ENCODE measurements at regions not wholly inside any gene's neighbourhood (a gene's known extent, or its start where the extent isn't known, plus 50 kb on each side); places are given as distances from the start of the nearest gene placed in this dataset.

- H3K27ac ChIP-seq (ENCODE audit: extremely low read length, insufficient read depth, low read length): no peak overlapping the region
- intact Hi-C loops (cut with micrococcal nuclease; ENCODE audit: unreplicated experiment) (no loop called here), in situ Hi-C loops (cut with HindIII; ENCODE audit: extremely low pct_ligation_motif_present, low pct_unique_long_range_greater_than_20kb) (no loop called here)
- H3K4me2 ChIP-seq (ENCODE audit: low read depth, low read length): no peak overlapping the region
- no peak overlapping the region for H2AFZ ChIP-seq (ENCODE audit: low read length)
- no peak overlapping the region for H3K4me3 ChIP-seq (replicated peaks in 1 of 3; ENCODE audit: insufficient read depth in 1 of 3, low read depth in 2 of 3, low read length in 3 of 3)
- no peaks in the 10 kb centered on the region for H3K27me3 ChIP-seq (ENCODE audit: control insufficient read depth in 1 of 2, insufficient read depth in 2 of 2, low read length in 2 of 2)
- H3K9ac ChIP-seq (ENCODE audit: insufficient read depth, low read depth, low read length): no peak overlapping the region
- no peaks in the 10 kb centered on the region for H3K4me1 ChIP-seq (ENCODE audit: insufficient read depth, low read length)
- FAIRE-seq: no peak
- no TSS peak for BruUV-seq (replicated peaks)
- H4K20me1 ChIP-seq (ENCODE audit: insufficient read depth, low read length): no peaks in the 10 kb centered on the region
- H3K9me3 ChIP-seq (ENCODE audit: low read length): no peaks in the 10 kb centered on the region
- ChIA-PET CTCF (ENCODE audit: low intra/inter-chr PET ratio, low total read pairs) (no interaction called here), POLR2A (no interaction called here)
- no peaks in the 10 kb centered on the region for H3K36me3 ChIP-seq (replicated peaks in 1 of 2; ENCODE audit: control insufficient read depth in 1 of 2, insufficient read depth in 2 of 2, low read length in 2 of 2)
- no peak for ATAC-seq
- 0% methylated on average over 1 of the region's 1 CpG for WGBS (ENCODE audit: low lambda C conversion rate)
- DNase-seq (ENCODE audit: low spot score): no peak
- H3K79me2 ChIP-seq (ENCODE audit: insufficient read depth, low read length): no peaks in the 10 kb centered on the region
- TF ChIP-seq BRCA1 (CRISPR knock-in tag; IDR thresholded peaks at IDR 0.05) (no peak), NCOA2 (CRISPR knock-in tag; IDR thresholded peaks at IDR 0.05) (no peak), MXD3 (CRISPR knock-in tag; IDR thresholded peaks at IDR 0.05) (no peak), ZNF512B (CRISPR knock-in tag; IDR thresholded peaks at IDR 0.05; ENCODE audit: borderline replicate concordance) (no peak), HDAC2 (CRISPR knock-in tag; IDR thresholded peaks at IDR 0.05) (no peak), KLF13 (CRISPR knock-in tag; IDR thresholded peaks at IDR 0.05) (no peak), SRF (IDR thresholded peaks at IDR 0.05; ENCODE audit: low read depth, low read length) (no peak)
Measured at GRCh38 chr11:15728207-15728606, 613.5 kb downstream of the INSC start.
